Upper lobe of left lung (tissue), 6 donors: ENCODE measurements at regions not wholly inside any gene's neighbourhood (a gene's known extent, or its start where the extent isn't known, plus 50 kb on each side); places are given as distances from the start of the nearest gene placed in this dataset.

Experiments used
- ATAC-seq, 2 donors: fragments of 200-7000 bp; cut with Tn5 transposase; one replicate each; pipeline ENCODE4 v1.9.1; 2022; ENCODE audit warnings: mild to moderate bottlenecking in 2 of 2, moderate library complexity in 2 of 2; ENCODE audit not compliant: low FRiP score in 2 of 2
- DNase-seq, 2 donors: peaks; one replicate each; pipeline ENCODE4 v3.0.0-alpha.2; 2019 to 2020
- H3K27ac ChIP-seq, 4 donors: fragments of 200-600 bp; sonication (generic); one replicate each; pipeline ENCODE4 v1.5.1; 2016 to 2019
- H3K27me3 ChIP-seq, 4 donors: fragments of 200-600 bp; sonication (generic); one replicate each; pipeline ENCODE4 v1.5.1; 2017 to 2019
- H3K36me3 ChIP-seq, 4 donors: fragments of 200-600 bp; sonication (generic); one replicate each; pipeline ENCODE4 v1.5.1; 2016 to 2019
- H3K4me1 ChIP-seq, 4 donors: fragments of 200-600 bp; sonication (generic); one replicate each; pipeline ENCODE4 v1.5.1; 2018 to 2019
- H3K4me3 ChIP-seq, 4 donors: fragments of 200-600 bp; sonication (generic); one replicate each; pipeline ENCODE4 v1.5.1; 2017 to 2019; ENCODE audit warnings: mild to moderate bottlenecking in 2 of 4, moderate library complexity in 1 of 4
- H3K9me3 ChIP-seq, 4 donors: fragments of 200-600 bp; sonication (generic); one replicate each; pipeline ENCODE4 v1.5.1; 2018 to 2019
- CTCF ChIP-seq, 6 experiments: fragments of 450-650 bp in 4 of 6; fragments of 200-600 bp in 2 of 6; sonication (generic) in 2 of 6; IDR thresholded peaks; one replicate each; pipeline ENCODE4 v1.5.1; 2016 to 2019; ENCODE audit warnings: antibody characterized with exemption in 6 of 6
- EP300 ChIP-seq, 4 donors: sonication (generic); formaldehyde crosslinking; IDR thresholded peaks; one replicate each; pipeline ENCODE4 v1.5.1; 2017; ENCODE audit warnings: antibody characterized with exemption in 4 of 4, control low read depth in 2 of 4
- POLR2A ChIP-seq, 4 donors: fragments of 450-650 bp; IDR thresholded peaks; one replicate each; pipeline ENCODE4 v1.5.1; 2016 to 2017; ENCODE audit warnings: antibody characterized with exemption in 4 of 4, mild to moderate bottlenecking in 2 of 4
- POLR2AphosphoS5 ChIP-seq, 2 donors: sonication (generic); formaldehyde crosslinking; IDR thresholded peaks; one replicate each; pipeline ENCODE4 v1.5.1; 2017; ENCODE audit warnings: antibody characterized with exemption in 2 of 2
- WGBS, 2 donors: methylation state at CpG; one replicate each; pipeline ENCODE4 v1.1.5; 2017 to 2018; 5-methylcytosine and 5-hydroxymethylcytosine counted together
- donor health status: DM: no; HTN: no; CAD: no; lungs with moderate emphysema.
- donor health status: DM: no; HTN: yes; CAD: no; lungs with severe emphysema.

DNA sequence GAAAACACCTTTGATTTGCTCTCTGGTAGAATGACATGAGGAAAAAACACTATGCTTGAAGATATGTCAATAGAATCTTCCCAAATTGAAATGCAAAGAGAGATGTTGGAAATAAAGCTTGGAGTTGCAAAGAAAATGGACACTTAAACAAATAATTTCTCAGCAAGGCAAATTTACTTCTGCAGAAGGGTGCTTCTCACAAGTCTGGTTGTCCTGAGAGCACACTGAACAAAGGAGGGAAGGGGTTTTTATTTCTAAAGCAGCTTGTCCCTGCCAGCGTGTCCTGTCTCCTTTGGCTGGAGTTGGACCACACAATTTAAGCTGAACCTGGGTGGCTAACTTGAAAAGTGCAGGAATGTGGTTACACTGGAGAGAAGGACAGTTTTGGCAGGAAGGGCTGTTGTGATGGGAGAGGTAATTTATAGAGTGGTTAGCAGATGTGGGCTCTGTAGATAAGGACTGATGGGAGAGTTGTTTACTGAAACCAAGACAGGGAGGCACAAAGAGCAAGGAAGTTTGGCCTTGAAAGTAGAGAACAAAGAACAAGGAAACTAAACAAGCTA lies 454.6 kb upstream of the EYS start:
- 52 to 61% methylated on average over 1 of the region's 1 CpG for WGBS, 2 donors
- Histone ChIP-seq H3K4me1 (no peaks in the 10 kb centered on the region), H3K4me3 (no peak overlapping the region), H3K27me3 (no peaks in the 10 kb centered on the region), H3K9me3 (peaks cover 5 to 32% (median 10%) of the 10 kb centered on the region in 4 donors), H3K27ac (no peak overlapping the region), H3K36me3 (no peaks in the 10 kb centered on the region)
- ATAC-seq (no peak), DNase-seq (no peak)
- TF ChIP-seq CTCF (IDR thresholded peaks at IDR 0.05) (no peak), POLR2A (IDR thresholded peaks at IDR 0.05) (no peak), POLR2AphosphoS5 (IDR thresholded peaks at IDR 0.05) (no peak), EP300 (IDR thresholded peaks at IDR 0.05) (no peak)

GRCh38 chr6:66159937-66160336 lies 452.9 kb upstream of the EYS start:
- H3K27ac ChIP-seq = no peak overlapping the region
- no peak overlapping the region for H3K4me3 ChIP-seq
- peaks cover 5 to 32% (median 10%) of the 10 kb centered on the region in 4 donors for H3K9me3 ChIP-seq
- no peaks in the 10 kb centered on the region for H3K27me3 ChIP-seq
- DNase-seq (no peak), ATAC-seq (no peak)
- H3K4me1 ChIP-seq = no peaks in the 10 kb centered on the region
- TF ChIP-seq POLR2AphosphoS5 (IDR thresholded peaks at IDR 0.05) = no peak
- TF ChIP-seq EP300 (IDR thresholded peaks at IDR 0.05) = no peak
- 86 to 93% methylated on average over 2 of the region's 2 CpGs for WGBS, 2 donors
- no peaks in the 10 kb centered on the region for H3K36me3 ChIP-seq

DNA sequence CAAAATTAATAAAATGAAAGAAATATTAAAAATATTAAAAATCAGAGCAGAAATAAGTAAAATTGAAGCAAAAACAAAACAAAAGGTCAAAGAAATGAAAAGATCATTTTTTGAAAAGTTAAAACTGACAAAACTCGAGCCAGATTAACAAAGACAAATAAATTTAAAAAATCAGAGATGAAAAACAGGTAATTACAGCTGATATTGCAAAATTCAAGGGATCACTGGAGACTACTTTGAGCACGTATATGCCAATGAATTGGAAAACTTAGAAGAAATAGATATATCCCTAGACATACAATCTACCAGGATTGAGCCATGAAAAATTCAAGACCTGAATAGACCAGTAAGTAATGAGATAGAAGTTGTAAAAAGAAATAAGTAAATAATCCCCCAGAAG lies 446.2 kb upstream of the EYS start:
- no peak overlapping the region for H3K27ac ChIP-seq
- ATAC-seq (no peak), DNase-seq (no peak)
- WGBS, 2 donors = 41 to 68% methylated on average over 2 of the region's 2 CpGs
- H3K36me3 ChIP-seq = no peaks in the 10 kb centered on the region
- H3K4me1 ChIP-seq = no peaks in the 10 kb centered on the region
- H3K27me3 ChIP-seq = no peaks in the 10 kb centered on the region
- TF ChIP-seq CTCF (IDR thresholded peaks at IDR 0.05) = no peak
- no peak for TF ChIP-seq POLR2AphosphoS5 (IDR thresholded peaks at IDR 0.05)
- TF ChIP-seq POLR2A (IDR thresholded peaks at IDR 0.05) = no peak
- no peak for TF ChIP-seq EP300 (IDR thresholded peaks at IDR 0.05)
- H3K9me3 ChIP-seq = no peaks in the 10 kb centered on the region
- no peak overlapping the region for H3K4me3 ChIP-seq

DNA sequence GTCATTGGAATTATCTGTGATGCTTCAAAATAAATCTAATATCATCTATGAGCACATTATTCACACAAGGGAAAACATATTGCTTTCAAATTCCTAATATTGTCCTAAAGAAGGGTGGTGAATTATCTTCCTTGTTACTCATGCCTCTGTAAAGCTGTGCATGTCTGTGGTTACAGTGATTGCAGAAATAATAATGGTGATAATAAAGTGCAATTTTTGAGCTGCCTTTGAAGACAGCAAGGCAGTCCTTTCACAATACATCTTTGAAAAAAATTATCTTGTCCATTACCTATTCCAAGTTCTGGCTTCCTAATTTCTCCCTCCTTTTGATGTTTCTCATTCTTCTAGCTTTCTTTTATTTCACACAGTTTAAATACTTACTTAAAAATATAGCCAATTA lies 442.1 kb upstream of the EYS start:
- Histone ChIP-seq H3K27ac (no peak overlapping the region), H3K9me3 (no peaks in the 10 kb centered on the region), H3K4me1 (no peaks in the 10 kb centered on the region), H3K4me3 (no peak overlapping the region), H3K36me3 (no peaks in the 10 kb centered on the region), H3K27me3 (no peaks in the 10 kb centered on the region)
- ATAC-seq = no peak
- no peak for DNase-seq
- no peak for TF ChIP-seq POLR2A (IDR thresholded peaks at IDR 0.05)
- TF ChIP-seq CTCF (IDR thresholded peaks at IDR 0.05) = no peak
- TF ChIP-seq POLR2AphosphoS5 (IDR thresholded peaks at IDR 0.05) = no peak
- TF ChIP-seq EP300 (IDR thresholded peaks at IDR 0.05) = no peak

DNA sequence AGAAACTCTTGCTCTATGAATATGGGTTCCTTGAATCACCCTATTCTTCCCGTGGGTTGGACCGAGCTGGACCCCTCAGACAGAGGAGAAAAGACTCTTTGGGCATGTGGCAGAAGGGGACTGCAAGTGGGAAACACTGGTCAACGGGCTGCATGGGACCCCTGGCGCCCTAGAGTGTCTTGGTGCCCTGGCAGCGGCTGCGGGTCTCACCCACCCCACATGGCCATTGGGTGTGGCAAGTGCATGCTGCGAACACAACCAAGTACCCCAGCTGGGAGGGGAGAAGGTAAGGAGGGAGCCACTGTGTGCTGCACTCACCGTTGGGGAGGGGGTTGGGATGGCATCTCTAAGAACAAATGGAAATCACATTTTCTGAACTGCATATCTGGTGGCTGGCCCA lies 438.8 kb upstream of the EYS start:
- Histone ChIP-seq H3K27me3 (no peaks in the 10 kb centered on the region), H3K9me3 (no peaks in the 10 kb centered on the region), H3K4me1 (no peaks in the 10 kb centered on the region), H3K36me3 (no peaks in the 10 kb centered on the region), H3K27ac (no peak overlapping the region), H3K4me3 (no peak overlapping the region)
- ATAC-seq (peak; percentile 17 to 69), DNase-seq (peak in 1 of 2 donors; percentile 48)
- 80 to 87% methylated on average over 1 to 8 of the region's 8 CpGs for WGBS, 2 donors
- no peak for TF ChIP-seq CTCF (IDR thresholded peaks at IDR 0.05)
- no peak for TF ChIP-seq EP300 (IDR thresholded peaks at IDR 0.05)
- TF ChIP-seq POLR2AphosphoS5 (IDR thresholded peaks at IDR 0.05) = no peak
- TF ChIP-seq POLR2A (IDR thresholded peaks at IDR 0.05) = no peak
